ENCODE measurements at regions not wholly inside any gene's neighbourhood (a gene's known extent, or its start where the extent isn't known, plus 50 kb on each side); places are given as distances from the start of the nearest gene placed in this dataset.
"Not testable (repeated sequence)": the region's sequence is repeated elsewhere in the genome, so short reads cannot be mapped to it uniquely, and the experiment has no call there.

GRCh38 chr2:87587934-87588333 is 160.0 kb upstream of the PLGLB2 start:
- not testable (repeated sequence) for TF ChIP-seq POLR2A (IDR thresholded peaks at IDR 0.05; ENCODE audit: low read depth, low read length); EZH2 (IDR thresholded peaks at IDR 0.05; ENCODE audit: borderline replicate concordance, low read depth, low read length, severe bottlenecking); POLR2AphosphoS5 (IDR thresholded peaks at IDR 0.05; ENCODE audit: insufficient read depth, low read depth, low read length); GATA2 (IDR thresholded peaks at IDR 0.05; ENCODE audit: insufficient read depth, insufficient read length, low read depth, low read length); FOS (IDR thresholded peaks at IDR 0.05; ENCODE audit: borderline replicate concordance, insufficient read depth, low read length); MAX (IDR thresholded peaks at IDR 0.05; ENCODE audit: insufficient read depth, insufficient read length); MYC (IDR thresholded peaks at IDR 0.05; ENCODE audit: low read depth, low read length); JUN (IDR thresholded peaks at IDR 0.05; ENCODE audit: borderline replicate concordance, insufficient read depth, insufficient read length, low read depth)
- TF ChIP-seq, protein P1, sequence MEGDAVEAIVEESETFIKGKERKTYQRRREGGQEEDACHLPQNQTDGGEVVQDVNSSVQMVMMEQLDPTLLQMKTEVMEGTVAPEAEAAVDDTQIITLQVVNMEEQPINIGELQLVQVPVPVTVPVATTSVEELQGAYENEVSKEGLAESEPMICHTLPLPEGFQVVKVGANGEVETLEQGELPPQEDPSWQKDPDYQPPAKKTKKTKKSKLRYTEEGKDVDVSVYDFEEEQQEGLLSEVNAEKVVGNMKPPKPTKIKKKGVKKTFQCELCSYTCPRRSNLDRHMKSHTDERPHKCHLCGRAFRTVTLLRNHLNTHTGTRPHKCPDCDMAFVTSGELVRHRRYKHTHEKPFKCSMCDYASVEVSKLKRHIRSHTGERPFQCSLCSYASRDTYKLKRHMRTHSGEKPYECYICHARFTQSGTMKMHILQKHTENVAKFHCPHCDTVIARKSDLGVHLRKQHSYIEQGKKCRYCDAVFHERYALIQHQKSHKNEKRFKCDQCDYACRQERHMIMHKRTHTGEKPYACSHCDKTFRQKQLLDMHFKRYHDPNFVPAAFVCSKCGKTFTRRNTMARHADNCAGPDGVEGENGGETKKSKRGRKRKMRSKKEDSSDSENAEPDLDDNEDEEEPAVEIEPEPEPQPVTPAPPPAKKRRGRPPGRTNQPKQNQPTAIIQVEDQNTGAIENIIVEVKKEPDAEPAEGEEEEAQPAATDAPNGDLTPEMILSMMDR (IDR thresholded peaks at IDR 0.05; ENCODE audit: extremely low read depth in 1 of 2, insufficient read depth in 1 of 2, low read depth in 1 of 2, low read length in 2 of 2), result not testable (repeated sequence)
